LHCN-M2 (cell line): ENCODE measurements at regions not wholly inside any gene's neighbourhood (a gene's known extent, or its start where the extent isn't known, plus 50 kb on each side); places are given as distances from the start of the nearest gene placed in this dataset.

ENCODE experiments used
- DNase-seq: peaks from one replicate; pipeline ENCODE4 v3.0.0-alpha.2; 2012; ENCODE audit warnings: low read depth

DNA sequence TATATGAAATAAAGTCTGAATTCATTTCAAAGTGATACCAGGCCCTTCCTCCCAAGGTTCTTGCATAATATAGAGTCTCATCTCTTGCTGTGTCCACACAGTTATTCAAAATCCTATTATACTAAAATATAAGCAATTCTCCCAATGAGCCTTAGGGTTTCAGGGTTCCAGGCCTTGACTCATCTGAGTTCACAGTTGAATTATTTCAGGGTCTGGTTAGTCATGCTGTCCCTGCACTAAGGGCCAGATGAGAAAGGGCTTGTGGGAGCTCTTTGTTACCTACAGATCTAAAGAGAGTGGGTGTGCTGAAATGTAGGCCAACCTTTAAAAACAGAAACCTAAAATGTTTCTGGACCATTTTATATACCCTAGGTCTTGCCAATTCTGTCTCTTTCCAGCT, 337.5 kb upstream of the LRRC7 start:
- no peak for DNase-seq

DNA sequence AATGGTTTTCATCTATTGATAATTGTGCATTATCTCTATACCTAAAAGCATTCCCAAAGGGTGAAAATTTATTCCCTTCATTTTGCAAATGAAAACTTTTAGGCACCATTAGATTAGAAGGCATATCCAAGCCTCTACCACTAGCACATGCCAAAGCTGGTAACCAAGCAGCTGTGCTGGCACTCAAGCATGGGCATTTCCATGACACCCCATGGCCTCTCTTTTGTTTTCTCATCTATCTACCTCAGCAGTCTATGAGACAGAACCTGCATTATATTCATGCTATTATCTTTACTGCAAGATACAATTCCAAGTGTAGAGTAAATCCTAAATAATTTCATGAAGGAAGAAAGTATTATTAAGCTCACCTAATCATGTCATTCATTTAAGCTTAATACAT, 334.3 kb upstream of the LRRC7 start:
- no peak for DNase-seq

DNA sequence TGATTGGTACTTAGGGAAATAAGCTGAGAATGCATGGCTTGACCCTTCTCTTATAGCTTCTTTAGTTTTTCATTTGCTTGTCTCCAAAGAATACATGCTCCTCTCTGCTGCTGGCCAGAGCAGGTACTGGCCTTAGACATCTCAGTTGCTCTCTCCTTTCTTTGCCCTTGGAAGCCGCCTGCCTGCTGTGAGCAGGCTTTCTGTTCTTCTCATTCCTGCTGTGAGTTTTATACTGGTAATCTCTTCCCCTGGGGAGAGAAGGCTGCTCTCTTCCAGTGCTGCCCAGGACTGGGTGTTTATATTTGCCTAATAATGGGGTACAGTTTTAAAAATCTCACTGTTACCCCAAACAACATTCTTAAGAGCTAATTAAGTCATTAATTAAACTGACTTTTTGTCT, 323.5 kb upstream of the LRRC7 start:
- no peak for DNase-seq

DNA sequence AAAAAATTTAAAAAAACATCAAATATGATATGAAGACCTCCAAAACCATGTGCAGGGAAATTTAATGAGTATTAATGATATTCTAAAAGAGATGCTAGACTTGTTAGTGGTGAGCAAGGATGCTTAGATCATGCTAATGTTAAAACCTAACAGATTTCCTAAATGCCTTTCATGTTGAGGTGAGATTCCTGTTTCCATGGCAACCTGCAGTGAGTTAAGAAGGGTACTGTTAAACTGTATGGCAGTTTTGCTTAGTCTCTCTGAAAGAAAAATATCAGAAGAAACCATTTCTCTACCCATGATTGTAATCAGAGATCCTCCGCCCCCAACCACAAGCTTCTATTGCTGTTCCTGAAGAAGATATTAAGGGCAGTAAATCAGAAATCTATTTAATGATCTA, 321.6 kb upstream of the LRRC7 start:
- no peak for DNase-seq

DNA sequence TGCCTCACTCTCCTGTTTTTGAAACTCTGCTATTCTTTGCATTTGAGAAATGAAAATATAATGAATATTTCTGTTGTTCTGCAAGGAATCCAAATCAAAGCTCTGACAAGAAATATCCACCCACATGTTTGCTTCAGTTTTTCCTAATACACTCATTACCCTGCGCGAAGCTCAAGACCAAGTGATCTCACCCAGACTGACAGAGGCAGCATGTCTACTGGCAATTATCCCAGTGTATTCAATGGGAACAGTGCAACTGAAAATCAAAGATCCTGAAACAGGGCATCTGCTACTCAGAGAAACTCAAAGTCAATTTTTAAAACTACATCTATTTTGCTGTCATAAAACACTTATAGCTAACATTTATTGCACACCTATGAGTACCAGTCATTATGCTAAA, 321.0 kb upstream of the LRRC7 start:
- no peak for DNase-seq

DNA sequence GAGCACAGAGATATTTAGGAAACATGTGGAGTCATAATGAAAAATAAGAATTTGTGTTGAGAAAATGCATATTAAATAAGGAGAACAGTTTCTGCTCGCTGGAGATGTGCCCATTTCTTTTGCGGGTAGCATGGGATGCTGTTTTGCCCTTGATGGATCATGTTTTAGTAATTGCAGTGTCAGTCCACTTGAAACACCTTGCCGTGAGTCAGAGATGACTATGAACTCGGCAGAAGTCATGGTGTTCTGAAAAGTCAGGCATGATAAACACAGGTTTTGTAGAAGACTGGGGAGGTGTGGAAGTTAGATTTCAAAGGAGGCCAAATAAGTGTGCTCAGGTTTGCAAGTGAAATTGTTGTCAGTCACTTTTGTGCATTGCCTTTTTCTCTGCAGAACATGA, 315.0 kb upstream of the LRRC7 start:
- DNase-seq = no peak

DNA sequence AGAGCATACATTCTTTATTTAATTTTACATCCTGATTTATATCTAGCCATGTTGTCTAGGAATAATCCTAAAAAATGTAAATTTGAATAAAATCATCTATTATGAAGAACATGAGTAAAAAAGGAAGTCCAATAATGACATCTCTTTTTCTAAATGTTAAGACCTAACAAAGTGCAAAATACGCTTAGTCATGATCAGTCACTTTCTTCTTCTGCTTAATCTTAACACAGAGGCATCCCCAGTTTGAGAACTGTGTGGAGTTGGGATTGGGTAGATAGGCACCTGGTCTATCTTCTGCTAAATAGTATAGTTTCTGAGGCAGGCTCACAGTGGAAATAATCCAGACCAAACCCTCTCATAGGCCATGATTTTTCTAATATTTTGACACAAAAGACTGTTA, 311.7 kb upstream of the LRRC7 start:
- no peak for DNase-seq

DNA sequence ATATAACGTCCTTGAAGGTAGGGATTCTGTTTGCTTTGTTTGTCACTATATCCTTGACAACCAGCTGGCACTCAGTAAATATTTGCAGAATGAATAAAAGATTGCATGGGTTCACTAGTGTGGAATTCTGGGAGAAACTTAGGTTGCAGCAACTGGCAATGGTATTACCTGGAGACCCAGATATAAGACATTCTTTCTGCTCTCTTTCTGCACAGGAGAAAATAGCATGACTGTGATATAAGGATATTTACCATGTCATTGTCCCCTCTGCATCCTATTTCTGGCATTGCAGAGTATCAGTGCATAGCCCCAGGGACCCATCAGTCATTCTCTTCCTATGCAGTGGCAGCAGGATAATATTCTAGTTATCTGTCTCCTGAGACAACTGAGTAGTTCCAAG, 308.9 kb upstream of the LRRC7 start:
- DNase-seq = no peak

DNA sequence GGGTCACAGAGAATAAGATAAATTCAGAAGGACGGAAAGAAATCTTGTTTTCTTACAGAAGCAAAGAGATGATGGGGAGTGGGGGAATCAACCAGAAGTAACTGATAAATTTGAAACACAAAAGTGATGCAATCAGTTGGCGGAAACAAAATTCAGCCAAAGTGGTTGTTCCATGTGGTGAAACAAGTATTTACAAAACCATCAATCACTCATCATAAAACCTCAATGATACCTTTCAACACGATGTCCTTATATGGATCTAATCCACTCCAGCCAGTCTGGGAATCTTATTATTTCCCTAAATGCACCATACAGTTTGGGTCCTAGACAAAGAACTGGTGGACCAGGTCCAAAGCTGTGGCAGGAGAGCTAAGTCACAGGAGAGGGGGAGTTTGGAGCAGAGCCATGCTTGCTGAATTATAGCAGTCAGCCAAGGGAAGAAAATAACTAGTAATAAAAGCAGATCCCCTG, 303.8 kb upstream of the LRRC7 start:
- DNase-seq = no peak

DNA sequence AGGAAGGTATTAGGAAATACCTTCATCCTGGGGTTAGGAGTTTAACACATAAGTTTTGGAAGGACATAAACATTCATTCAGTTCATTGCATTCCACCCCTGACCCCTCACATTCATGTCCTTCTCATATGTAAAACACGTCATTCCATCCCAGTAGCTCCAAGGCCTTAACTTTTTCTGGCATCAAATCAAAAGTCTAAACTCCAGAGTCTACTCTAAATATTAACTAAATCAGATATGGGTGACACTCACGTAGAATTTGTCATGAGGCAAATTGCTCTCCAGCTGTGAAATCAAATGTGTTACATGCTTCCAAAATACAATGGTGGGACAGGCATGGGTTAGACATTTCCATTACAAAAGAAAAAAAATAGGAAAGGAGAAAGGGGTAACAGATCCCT, 298.2 kb upstream of the LRRC7 start:
- DNase-seq = no peak

DNA sequence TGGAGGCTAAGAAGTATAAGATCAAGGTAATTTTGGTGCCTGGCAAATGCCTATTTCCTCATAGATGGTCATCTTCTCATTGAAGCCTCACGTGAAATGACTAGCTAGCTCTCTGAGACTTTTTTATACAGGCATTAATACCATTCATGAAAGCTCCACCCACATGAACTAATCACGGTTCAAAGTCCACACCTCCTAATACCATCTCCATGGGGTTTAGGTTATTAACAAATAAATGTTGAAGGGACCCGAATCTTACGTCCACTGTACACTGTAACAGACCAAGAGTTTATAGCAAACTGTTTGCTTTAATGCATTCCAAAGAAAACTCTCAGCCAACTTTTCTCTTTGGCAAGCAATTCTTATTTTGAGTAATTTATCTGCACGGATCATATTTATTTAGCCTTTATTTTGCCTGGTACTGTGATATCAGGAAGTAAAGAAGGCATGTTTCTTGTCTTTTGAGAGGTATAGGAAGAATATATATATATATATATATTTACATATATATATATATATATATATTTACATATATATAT, 296.1 kb upstream of the LRRC7 start:
- no peak for DNase-seq

DNA sequence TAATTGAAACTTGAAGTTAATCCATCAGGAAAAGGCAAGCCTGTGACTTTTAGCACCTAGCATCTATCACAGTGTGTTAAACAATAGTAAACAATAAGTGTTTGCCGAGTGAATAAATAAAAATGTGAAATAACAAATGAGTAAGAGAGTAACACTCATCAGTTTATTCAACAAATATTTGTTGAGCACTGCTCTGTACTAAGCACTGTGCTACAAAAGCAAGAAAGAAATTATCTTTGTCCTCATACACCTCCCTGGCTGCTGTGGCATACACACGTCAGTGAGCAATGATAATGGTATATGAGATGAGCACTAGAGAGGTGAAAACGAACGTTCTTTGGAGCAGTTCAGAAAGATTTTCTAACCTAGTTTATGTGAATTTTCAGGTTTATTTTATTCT, 295.0 kb upstream of the LRRC7 start:
- no peak for DNase-seq

DNA sequence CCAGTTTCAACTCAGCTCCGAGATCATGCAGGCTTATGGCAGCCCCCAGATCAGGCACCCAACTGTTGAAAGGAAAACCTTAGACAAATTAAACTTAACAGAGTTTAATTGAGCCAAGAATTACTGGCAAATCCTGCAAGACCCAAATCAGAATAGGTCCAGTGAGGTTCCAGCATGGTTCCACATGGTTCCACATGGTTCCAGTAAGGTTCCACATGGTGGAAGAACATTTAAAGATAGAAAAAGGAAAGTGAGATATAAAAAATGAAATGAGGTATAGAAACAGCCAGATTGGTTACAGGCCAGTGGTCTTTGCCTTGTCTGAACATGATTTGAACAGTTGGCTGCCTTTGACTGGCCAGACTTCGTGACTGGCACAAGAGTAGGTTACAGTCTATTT, 288.8 kb upstream of the LRRC7 start:
- no peak for DNase-seq

DNA sequence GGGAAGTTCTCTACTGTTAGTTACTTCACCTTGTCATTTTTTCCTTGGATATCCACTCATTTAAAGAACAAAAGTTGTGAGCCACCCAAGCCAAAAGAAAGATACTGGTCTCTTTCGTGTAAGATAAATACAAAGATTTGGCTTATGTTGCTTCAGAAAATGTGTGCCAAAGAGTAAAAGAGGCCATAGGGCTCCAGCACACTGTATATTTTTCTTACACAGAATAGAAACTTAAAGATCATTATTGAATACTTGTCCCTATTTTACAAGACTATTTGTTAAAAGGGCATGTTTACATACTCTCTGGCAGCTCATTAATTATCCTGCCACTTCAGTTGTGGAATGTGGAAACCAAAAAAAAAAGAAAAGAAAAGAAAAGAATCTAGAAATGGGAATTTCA, 284.2 kb upstream of the LRRC7 start:
- no peak for DNase-seq

DNA sequence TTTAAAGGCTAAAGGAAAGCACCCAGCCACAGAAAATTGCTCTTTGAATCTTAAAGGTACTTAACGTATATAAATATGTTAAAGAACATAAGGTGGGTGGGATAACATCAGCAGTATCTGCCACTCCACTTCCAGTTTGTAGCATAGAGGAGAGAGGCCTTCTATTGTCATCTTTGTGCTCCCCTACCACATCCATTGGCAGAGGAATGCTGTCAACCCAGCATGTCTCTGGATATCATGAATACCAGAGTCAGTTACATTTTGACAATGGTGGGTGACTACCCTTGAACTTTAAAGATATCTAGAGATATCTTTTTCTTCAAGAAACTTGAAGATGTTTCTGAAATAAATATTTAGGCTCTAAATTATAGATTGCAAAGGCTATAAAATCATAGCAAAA, 283.2 kb upstream of the LRRC7 start:
- DNase-seq = no peak

DNA sequence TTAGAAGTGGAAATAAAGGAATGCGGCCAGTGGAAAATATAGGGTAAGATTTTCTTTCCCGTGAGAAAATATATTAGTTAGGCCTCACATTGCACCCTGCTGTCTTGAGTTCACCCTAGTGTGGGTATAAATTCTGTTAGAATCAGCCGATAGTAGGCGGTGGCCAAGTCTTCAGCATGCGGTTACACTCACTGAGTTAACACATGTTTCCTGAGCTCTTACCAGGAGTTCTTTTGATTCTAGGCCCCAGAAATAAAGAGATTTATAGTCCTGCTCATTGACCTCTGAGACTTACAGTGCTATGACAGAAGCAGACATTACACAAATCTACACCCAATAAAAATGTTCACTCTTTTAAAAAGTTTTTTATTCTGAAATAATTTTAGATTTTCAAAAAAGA, 279.3 kb upstream of the LRRC7 start:
- DNase-seq = no peak

DNA sequence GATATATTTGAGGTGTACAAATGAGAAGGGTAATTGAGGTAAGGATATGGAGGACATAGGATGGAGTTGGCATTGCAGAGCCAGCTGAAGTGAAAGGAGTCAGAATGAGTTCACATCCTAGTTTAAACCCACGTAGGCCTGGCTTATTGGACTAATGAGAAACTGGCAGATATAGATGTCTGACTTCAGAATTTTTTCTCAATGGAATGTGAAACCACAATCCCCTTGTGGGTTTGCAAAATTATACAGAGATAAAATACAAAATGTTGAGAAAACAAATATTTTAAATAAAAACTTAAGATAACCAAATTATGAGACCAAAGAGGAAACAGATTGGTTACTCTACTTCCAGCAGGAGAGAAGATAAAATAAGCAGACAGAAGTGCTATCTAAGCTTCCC, 277.4 kb upstream of the LRRC7 start:
- DNase-seq = no peak

DNA sequence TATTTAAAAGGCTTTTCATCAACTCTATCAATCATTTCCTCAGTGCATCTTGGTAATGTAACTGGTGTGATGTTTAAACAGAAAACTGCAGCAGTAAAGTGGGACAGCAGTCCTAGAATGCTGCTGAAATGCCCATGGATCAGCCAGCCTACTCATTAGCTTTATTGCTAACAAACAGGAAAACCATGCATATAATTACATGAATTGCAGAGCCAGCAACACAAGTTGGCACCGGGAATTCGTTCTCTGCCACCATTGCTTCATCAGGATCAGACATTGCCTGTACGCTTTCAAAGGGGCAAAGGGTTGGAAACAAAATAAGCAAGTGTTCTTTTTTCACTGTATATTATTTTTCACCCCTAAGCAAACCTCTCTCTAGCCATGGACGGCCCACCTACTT, 276.2 kb upstream of the LRRC7 start:
- no peak for DNase-seq

DNA sequence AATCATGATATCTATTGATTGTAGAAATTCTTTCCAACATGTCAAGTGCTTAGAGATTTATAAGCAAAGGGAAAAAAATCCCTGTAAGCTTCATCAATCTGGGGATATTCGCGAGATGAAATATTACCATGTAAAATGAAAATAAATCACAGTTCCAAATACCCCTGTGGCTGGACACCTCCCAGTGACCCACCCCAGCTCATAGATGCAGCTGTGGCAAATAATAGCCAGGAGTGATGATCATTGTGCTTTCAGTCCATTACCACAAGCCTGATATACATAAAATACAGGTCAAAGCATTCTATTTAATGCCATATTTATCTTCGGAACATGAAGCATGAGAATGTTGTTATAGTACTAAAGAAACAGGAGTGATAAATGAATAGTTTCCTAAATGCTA, 274.9 kb upstream of the LRRC7 start:
- no peak for DNase-seq

DNA sequence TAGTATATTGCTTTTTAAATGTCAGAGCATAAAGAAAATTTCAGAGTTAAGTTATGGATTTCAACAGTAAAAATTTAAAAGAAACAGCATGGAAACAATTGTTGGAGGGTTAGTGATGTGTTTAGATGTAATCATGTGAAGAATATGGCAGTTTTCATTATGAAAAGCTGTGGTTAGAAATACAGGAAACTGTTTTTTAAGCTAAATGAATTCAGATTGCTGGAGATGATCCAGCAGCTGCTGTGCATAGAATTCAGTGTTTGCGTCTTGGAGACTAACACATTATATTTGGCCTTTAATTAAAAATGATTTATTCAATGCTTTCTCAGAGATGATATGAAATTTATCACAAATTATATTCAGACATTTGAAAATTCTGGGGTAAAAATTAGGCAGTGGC, 273.6 kb upstream of the LRRC7 start:
- no peak for DNase-seq

DNA sequence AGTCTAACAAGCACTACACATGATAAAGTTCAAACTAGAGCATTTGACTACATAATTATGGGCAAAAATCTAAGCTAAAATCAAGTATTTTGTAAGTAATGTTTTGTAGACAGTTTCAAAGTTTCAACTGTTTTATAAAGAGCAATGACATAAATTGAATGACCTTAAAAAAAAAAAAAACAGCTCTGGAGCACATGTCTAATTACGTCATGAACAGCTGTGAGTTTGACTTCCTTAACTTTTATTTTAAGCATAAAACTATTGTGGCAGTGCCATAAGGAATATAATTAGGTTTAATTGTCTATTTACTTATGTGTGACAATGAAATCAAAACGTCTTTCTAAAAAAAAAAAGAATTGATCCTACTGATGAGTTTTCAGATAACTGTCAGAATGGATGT, 272.5 kb upstream of the LRRC7 start:
- DNase-seq = no peak

DNA sequence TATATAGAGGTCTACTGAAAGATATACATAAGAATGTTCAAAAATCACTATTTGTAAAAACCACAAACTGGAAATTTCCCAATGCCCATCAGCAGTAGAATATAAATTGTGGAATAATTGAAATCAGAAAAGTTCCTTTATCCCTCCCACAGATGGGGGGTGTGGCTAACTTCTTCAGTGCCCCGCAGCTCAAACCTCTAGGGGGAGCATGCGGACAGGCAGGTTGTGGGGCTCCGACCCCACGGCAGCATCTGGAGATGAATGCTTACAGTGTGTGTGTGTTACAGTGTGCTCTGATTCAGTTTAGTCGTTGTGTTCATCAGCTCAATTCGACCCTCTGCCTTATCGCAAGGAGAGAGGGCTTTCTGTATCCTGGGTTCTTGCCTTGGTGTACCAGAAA, 262.1 kb upstream of the LRRC7 start:
- no peak for DNase-seq

DNA sequence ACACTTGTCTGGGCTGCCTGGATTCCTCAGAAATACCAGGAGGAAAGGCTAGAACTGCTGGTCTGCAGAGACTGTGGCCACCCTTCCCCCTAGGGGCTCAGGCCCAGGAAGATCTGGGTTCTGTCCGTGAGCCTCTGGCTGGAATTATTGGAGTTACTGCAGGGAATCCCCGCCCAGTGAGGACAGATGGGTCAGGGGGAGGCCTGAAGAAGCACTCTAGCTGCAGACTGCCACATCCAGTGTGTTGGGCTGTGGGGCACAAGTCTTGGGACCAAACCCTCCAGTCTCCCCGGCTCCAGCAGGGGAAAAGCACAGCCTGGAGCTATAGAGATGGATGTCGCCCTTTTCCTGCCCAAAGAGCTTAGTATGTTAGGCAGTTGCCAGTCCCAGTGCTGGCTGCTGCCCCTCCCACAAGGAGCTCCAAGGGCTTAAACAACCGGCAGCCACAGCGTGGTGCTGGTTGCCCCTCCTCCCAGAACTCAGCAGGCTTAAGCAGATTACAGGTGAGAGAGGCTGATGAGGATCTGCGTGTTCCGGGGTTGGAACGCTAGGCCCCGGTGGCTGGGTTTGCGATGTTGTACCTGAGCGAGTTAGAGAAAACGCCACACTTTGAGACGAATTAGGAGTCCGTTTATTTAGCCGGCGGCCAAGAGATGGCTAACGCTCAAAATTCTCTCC, 255.5 kb upstream of the LRRC7 start:
- DNase-seq = no peak

DNA sequence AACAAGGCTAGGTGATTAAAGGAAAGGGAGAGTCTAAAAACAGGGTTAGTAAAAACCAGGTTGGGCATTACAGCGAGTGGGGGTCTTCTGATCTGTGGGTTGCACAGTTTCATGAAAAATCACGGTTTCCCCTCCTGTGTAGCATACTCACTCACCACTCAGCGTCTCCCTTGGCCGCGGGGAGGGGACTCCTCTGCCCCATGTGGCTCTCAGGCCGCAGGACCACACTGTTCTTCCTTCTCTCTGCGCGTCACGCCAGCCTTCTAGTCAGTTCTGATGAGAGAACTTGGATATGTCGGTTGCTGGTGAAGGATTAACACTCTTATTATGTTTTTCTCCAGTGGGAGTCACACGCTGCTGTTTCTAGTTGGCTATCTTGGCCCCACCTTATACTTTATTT, 254.6 kb upstream of the LRRC7 start:
- no peak for DNase-seq
